ENCODE measurements at regions not wholly inside any gene's neighbourhood (a gene's known extent, or its start where the extent isn't known, plus 50 kb on each side); places are given as distances from the start of the nearest gene placed in this dataset.
"Not testable (repeated sequence)": the region's sequence is repeated elsewhere in the genome, so short reads cannot be mapped to it uniquely, and the experiment has no call there.

- no peak for DNase-seq
These were observed 482.8 kb upstream of the CHORDC1 start for GRCh38 chr11:90705661-90706060.

- DNase-seq = no peak
These were observed 481.7 kb upstream of the CHORDC1 start for GRCh38 chr11:90704510-90704909.

- DNase-seq = no peak
These were observed 478.9 kb upstream of the CHORDC1 start for GRCh38 chr11:90701716-90702115.

GRCh38 chr11:90700789-90701439, 478.1 kb upstream of the CHORDC1 start:
- DNase-seq = no peak

- DNase-seq = no peak
These were observed 477.0 kb upstream of the CHORDC1 start for GRCh38 chr11:90699791-90700400.

GRCh38 chr11:90698238-90698637, 475.4 kb upstream of the CHORDC1 start:
- DNase-seq = no peak

- not testable (repeated sequence) for DNase-seq
These were observed 452.6 kb upstream of the CHORDC1 start for GRCh38 chr11:90675496-90675895.

- DNase-seq = no peak
These were observed 446.2 kb upstream of the CHORDC1 start for GRCh38 chr11:90669094-90669493.

GRCh38 chr11:90668502-90668901, 445.7 kb upstream of the CHORDC1 start:
- DNase-seq = no peak

- DNase-seq = no peak
These were observed 438.4 kb upstream of the CHORDC1 start for GRCh38 chr11:90661233-90661632.

GRCh38 chr11:90656171-90656570, 433.3 kb upstream of the CHORDC1 start:
- no peak for DNase-seq

- no peak for DNase-seq
These were observed 427.3 kb upstream of the CHORDC1 start for GRCh38 chr11:90650153-90650552.

GRCh38 chr11:90646706-90647105, 423.9 kb upstream of the CHORDC1 start:
- no peak for DNase-seq

GRCh38 chr11:90646266-90646665, 423.4 kb upstream of the CHORDC1 start:
- DNase-seq = no peak

- no peak for DNase-seq
These were observed 416.7 kb upstream of the CHORDC1 start for GRCh38 chr11:90639461-90639993.

GRCh38 chr11:90635886-90636285, 413.0 kb upstream of the CHORDC1 start:
- DNase-seq = no peak

- DNase-seq = no peak
These were observed 412.3 kb upstream of the CHORDC1 start for GRCh38 chr11:90635151-90635550.

GRCh38 chr11:90630176-90630575, 407.3 kb upstream of the CHORDC1 start:
- DNase-seq = no peak

- no peak for DNase-seq
These were observed 406.5 kb upstream of the CHORDC1 start for GRCh38 chr11:90629229-90629806.

GRCh38 chr11:90614318-90614717, 391.5 kb upstream of the CHORDC1 start:
- no peak for DNase-seq

- not testable (repeated sequence) for DNase-seq
These were observed 390.2 kb upstream of the CHORDC1 start for GRCh38 chr11:90613037-90613436.

- no peak for DNase-seq
These were observed 383.9 kb upstream of the CHORDC1 start for GRCh38 chr11:90606721-90607120.

- no peak for DNase-seq
These were observed 378.4 kb upstream of the CHORDC1 start for GRCh38 chr11:90601261-90601660.

GRCh38 chr11:90594658-90595057, 371.8 kb upstream of the CHORDC1 start:
- DNase-seq = no peak
